ENCODE measurements at regions not wholly inside any gene's neighbourhood (a gene's known extent, or its start where the extent isn't known, plus 50 kb on each side); places are given as distances from the start of the nearest gene placed in this dataset.

GRCh38 chr5:117201001-117201400 is 626.4 kb upstream of the SEMA6A start:
- 97% methylated on average over 1 of the region's 1 CpG for WGBS (ENCODE audit: insufficient coverage)
- no peak for DNase-seq

GRCh38 chr5:117195076-117195475 is 620.5 kb upstream of the SEMA6A start:
- intact Hi-C loops (cut with micrococcal nuclease), result no loop called here
- Mint-ChIP-seq H3K9me3 (peaks cover 9 to 15% of the 10 kb centered on the region in 2 donors), H3K4me1 (no peaks in the 10 kb centered on the region), H3K4me3 (no peak overlapping the region), H3K27me3 (ENCODE audit: low read depth in 2 of 2) (no peaks in the 10 kb centered on the region), H3K27ac (no peak overlapping the region), H3K36me3 (no peaks in the 10 kb centered on the region)
- no peaks in the 10 kb centered on the region for H3K4me1 ChIP-seq (ENCODE audit: control insufficient read depth, insufficient read depth, low read length)
- no peak overlapping the region for H3K27ac ChIP-seq (ENCODE audit: low read length)
- H3K9me3 ChIP-seq (ENCODE audit: control insufficient read depth, insufficient read depth, low read length), result no peaks in the 10 kb centered on the region
- ATAC-seq (no peak), DNase-seq (no peak)
- H3K36me3 ChIP-seq (ENCODE audit: control insufficient read depth, insufficient read depth, low read length), result no peaks in the 10 kb centered on the region
- H3K27me3 ChIP-seq (ENCODE audit: control insufficient read depth, insufficient read depth, low read length), result no peaks in the 10 kb centered on the region
- H3K4me3 ChIP-seq (ENCODE audit: low read length), result no peak overlapping the region
- no peak for TF ChIP-seq CTCF (IDR thresholded peaks at IDR 0.05)

More at GRCh38 chr5:117201001-117201400, 626.4 kb upstream of the SEMA6A start:
- Mint-ChIP-seq H3K9me3 (peaks cover 14 to 25% of the 10 kb centered on the region in 2 donors), H3K4me1 (no peaks in the 10 kb centered on the region), H3K27me3 (ENCODE audit: low read depth in 2 of 2) (no peaks in the 10 kb centered on the region), H3K4me3 (no peak overlapping the region), H3K36me3 (peaks cover 5% of the 10 kb centered on the region), H3K27ac (no peak overlapping the region)
- TF ChIP-seq CTCF (IDR thresholded peaks at IDR 0.05), result no peak
- H3K27me3 ChIP-seq (ENCODE audit: control insufficient read depth, insufficient read depth, low read length), result no peaks in the 10 kb centered on the region
- no peak overlapping the region for H3K27ac ChIP-seq (ENCODE audit: low read length)
- intact Hi-C loops (cut with micrococcal nuclease), result no loop called here
- no peaks in the 10 kb centered on the region for H3K36me3 ChIP-seq (ENCODE audit: control insufficient read depth, insufficient read depth, low read length)
- no peak overlapping the region for H3K4me3 ChIP-seq (ENCODE audit: low read length)
- no peaks in the 10 kb centered on the region for H3K4me1 ChIP-seq (ENCODE audit: control insufficient read depth, insufficient read depth, low read length)
- H3K9me3 ChIP-seq (ENCODE audit: control insufficient read depth, insufficient read depth, low read length), result no peaks in the 10 kb centered on the region
- no peak for ATAC-seq

- no peaks in the 10 kb centered on the region for H3K4me1 Mint-ChIP-seq
- no peaks in the 10 kb centered on the region for H3K36me3 ChIP-seq (ENCODE audit: control insufficient read depth, insufficient read depth, low read length)
- no peaks in the 10 kb centered on the region for H3K4me1 ChIP-seq (ENCODE audit: control insufficient read depth, insufficient read depth, low read length)
- TF ChIP-seq CTCF (IDR thresholded peaks at IDR 0.05), result no peak
- no peak overlapping the region for H3K4me3 ChIP-seq (ENCODE audit: low read length)
- no peak overlapping the region for H3K27ac Mint-ChIP-seq
- H3K36me3 Mint-ChIP-seq, result no peaks in the 10 kb centered on the region
- intact Hi-C loops (cut with micrococcal nuclease), result no loop called here
- H3K27ac ChIP-seq (ENCODE audit: low read length), result no peak overlapping the region
- no peaks in the 10 kb centered on the region for H3K27me3 ChIP-seq (ENCODE audit: control insufficient read depth, insufficient read depth, low read length)
- ATAC-seq, result no peak
- H3K27me3 Mint-ChIP-seq (ENCODE audit: low read depth in 2 of 2), result no peaks in the 10 kb centered on the region
- WGBS (ENCODE audit: insufficient coverage), result 100% methylated on average over 2 of the region's 2 CpGs
- H3K9me3 Mint-ChIP-seq, result peaks cover 9 to 15% of the 10 kb centered on the region in 2 donors
- H3K9me3 ChIP-seq (ENCODE audit: control insufficient read depth, insufficient read depth, low read length), result no peaks in the 10 kb centered on the region
- no peak for DNase-seq
- no peak overlapping the region for H3K4me3 Mint-ChIP-seq
These were observed 616.6 kb upstream of the SEMA6A start for GRCh38 chr5:117191251-117191650.

GRCh38 chr5:117189784-117190183 is 615.2 kb upstream of the SEMA6A start:
- H3K27ac Mint-ChIP-seq, result no peak overlapping the region
- Histone ChIP-seq H3K9me3 (ENCODE audit: control insufficient read depth, insufficient read depth, low read length) (no peaks in the 10 kb centered on the region), H3K27me3 (ENCODE audit: control insufficient read depth, insufficient read depth, low read length) (no peaks in the 10 kb centered on the region), H3K27ac (ENCODE audit: low read length) (no peak overlapping the region), H3K36me3 (ENCODE audit: control insufficient read depth, insufficient read depth, low read length) (no peaks in the 10 kb centered on the region), H3K4me3 (ENCODE audit: low read length) (no peak overlapping the region), H3K4me1 (ENCODE audit: control insufficient read depth, insufficient read depth, low read length) (no peaks in the 10 kb centered on the region)
- no peak for TF ChIP-seq CTCF (IDR thresholded peaks at IDR 0.05)
- intact Hi-C loops (cut with micrococcal nuclease), result no loop called here
- no peaks in the 10 kb centered on the region for H3K27me3 Mint-ChIP-seq (ENCODE audit: low read depth in 2 of 2)
- no peaks in the 10 kb centered on the region for H3K36me3 Mint-ChIP-seq
- WGBS (ENCODE audit: insufficient coverage), result 73% methylated on average over 4 of the region's 4 CpGs
- ATAC-seq (no peak), DNase-seq (no peak)
- no peaks in the 10 kb centered on the region for H3K4me1 Mint-ChIP-seq
- no peak overlapping the region for H3K4me3 Mint-ChIP-seq
- H3K9me3 Mint-ChIP-seq, result peaks cover 11 to 18% of the 10 kb centered on the region in 2 donors
